GM12874 (cell line): ENCODE measurements at regions not wholly inside any gene's neighbourhood (a gene's known extent, or its start where the extent isn't known, plus 50 kb on each side); places are given as distances from the start of the nearest gene placed in this dataset.

ENCODE experiments used
- TF ChIP-seq, protein P1 (sequence below): IDR thresholded peaks from 2 replicates; pipeline ENCODE4 v1.5.1; 2011; ENCODE audit warnings: low read depth, mild to moderate bottlenecking, control low read depth, low read length, moderate library complexity; ENCODE audit not compliant: insufficient read depth

DNA sequence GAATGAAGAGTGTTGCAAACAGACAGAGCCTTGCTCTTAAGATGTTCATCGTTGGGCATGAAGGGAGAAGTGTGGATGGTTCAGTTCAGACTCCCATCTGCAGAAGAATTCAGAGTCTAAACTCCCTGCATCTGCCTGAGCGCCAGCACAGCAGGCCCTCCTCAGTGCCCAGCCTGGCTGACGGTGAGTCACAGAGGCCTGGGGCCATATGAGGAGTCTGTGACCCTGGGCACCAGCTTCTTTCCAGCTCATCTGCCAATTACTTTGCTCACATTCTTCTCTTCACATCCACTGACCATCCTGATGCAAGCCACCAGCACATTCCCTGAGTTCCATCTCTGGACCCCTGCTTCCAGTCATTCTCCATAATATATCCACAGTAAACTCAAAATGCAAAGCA lies 401.1 kb upstream of the TRPC7 start:
- TF ChIP-seq, protein P1, sequence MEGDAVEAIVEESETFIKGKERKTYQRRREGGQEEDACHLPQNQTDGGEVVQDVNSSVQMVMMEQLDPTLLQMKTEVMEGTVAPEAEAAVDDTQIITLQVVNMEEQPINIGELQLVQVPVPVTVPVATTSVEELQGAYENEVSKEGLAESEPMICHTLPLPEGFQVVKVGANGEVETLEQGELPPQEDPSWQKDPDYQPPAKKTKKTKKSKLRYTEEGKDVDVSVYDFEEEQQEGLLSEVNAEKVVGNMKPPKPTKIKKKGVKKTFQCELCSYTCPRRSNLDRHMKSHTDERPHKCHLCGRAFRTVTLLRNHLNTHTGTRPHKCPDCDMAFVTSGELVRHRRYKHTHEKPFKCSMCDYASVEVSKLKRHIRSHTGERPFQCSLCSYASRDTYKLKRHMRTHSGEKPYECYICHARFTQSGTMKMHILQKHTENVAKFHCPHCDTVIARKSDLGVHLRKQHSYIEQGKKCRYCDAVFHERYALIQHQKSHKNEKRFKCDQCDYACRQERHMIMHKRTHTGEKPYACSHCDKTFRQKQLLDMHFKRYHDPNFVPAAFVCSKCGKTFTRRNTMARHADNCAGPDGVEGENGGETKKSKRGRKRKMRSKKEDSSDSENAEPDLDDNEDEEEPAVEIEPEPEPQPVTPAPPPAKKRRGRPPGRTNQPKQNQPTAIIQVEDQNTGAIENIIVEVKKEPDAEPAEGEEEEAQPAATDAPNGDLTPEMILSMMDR: no peak

DNA sequence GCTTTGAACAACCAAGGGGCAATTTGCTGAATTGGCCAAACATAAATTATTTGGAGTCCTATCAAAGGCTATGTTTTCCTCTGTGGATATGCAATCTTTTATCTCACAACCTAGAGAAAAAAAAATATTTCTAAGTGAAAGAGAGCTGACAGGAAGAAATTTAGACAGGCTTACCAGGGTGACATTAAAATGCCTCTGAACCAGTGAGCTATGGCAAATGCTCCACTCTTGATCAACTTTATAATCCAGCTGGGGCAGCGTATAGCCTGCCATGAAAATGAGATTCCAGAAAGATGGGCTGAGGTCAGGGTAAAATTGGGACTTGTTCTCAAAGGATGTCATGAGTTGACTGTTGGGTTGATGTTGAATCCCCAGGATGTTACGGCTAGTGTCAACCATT lies 399.3 kb upstream of the TRPC7 start:
- TF ChIP-seq, protein P1: no peak

DNA sequence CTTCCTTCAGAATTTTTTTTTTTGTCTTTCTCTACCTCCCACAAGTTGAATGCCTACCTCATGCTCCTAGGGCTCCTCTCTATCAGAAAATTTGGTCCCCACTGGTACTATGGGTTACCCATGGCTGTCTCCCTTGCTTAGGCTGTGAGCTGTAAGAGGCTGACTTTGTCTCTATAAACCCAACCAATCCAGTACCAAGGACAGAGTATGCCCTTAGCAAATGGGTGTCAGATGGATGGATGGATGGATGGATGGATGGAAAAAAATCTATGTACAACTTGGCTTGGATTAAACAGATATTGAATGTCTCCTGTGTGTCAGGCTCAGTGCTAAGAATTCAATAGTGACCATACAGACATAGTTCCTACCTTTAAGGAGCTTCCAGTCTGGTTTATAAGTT lies 398.2 kb upstream of the TRPC7 start:
- TF ChIP-seq, protein P1: no peak

DNA sequence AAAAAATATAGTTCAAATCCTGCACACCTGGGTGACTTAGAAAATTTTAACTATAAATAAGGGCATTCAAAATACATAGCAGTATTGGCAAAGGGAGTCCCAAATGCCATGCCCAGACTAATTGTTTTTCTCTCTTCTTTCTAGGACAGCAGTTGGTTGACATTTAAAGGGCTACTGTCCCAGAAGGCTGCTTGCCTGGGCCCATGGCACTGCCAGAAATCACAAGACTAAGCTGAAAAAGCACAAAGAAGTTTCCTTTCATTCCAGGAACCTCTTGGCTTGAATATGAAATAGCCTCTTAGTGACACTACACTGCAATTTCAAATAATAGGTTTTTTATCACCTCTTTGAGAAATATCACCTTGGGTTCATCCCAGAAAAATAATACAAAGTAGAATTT lies 388.9 kb upstream of the TRPC7 start:
- TF ChIP-seq, protein P1: no peak

DNA sequence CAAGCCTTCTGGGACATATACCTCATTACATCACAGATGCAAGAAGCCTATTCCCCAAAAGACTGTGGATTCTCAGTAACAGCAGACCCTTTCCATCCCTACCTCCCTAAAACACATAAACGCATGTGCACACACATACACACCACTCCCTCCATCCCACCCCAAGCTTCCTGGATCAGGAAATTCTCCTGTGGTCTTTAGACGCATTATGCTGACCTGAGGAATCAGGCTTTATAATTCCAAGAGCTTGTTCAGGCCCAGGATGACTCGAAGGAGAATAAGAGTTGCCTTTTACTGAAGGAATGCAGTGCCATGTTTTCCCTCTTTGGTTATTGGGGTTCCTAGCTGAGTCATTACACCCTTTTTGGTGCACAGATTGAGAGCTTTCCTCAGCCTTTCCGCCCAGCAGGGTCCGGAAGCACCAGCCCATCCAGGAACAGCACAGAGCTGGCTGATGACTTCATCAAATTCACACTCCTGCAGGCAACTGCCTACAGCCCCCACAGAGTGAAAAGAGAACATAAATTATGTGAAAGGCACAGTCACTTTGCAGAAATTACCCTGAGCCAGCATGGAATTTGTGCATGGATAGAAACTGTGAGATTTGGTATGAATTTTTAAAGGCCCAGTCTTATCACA lies 385.0 kb upstream of the TRPC7 start:
- TF ChIP-seq, protein P1: no peak

DNA sequence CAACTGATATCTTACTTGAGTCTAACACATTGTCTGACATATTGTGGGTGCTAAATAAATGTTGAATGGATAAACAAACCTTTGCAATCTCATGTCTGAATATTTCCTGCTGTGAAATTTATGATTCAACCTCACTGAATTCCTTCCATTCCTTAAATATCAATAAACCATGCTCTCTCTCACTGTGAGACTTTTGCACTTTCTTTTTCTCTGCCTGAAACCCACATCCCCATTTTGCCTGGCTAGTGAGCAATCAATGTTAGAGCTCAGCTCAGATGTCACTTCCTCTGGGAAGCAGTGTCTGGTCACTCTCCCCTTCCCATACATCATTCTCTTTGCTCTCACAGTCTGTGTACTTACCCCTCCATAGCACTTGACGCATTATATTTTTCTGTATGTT lies 383.7 kb upstream of the TRPC7 start:
- TF ChIP-seq, protein P1: no peak

DNA sequence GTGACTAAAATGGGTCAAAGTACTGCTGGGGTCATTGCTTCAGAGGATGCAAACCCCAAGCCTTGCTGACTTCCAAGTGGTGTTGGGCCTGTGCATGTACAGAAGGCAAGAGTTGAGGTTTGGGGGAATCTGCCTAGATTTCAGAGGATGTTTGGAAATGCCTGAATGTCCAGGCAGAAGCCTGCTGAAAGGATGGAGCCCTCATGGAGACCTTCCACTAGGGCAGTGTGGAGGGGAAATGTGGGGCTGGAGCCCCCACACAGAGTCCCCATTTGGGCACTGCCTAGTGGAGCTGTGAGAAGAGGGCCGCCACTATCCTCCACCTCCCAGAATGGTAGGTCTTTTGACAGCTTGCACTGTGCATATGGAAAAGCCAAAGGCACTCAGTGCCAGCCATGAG lies 377.7 kb upstream of the TRPC7 start:
- TF ChIP-seq, protein P1: no peak
